ENCODE measurements at regions not wholly inside any gene's neighbourhood (a gene's known extent, or its start where the extent isn't known, plus 50 kb on each side); places are given as distances from the start of the nearest gene placed in this dataset.

DNA sequence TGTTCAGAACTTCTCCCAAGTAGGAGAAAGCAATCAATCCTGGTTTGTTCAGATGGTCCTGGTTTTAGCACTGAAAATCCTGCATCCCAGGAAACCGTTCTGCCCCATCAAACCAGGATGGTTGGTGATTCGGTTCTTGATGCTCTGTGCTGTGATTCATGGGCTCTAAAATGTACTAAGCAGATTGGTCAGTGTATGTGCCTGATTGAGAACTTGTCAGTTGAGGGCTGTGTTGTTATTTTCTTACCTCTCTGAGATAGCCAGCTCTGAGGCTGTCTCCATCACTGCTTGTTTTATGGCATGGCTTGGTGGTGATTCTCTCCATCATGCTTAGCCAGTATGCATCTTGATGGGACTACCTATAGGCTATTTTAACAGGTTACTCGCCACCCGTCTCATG is 246.9 kb upstream of the RBFOX1 start:
- no peak for FAIRE-seq
- no peak overlapping the region for H2AFZ ChIP-seq (ENCODE audit: low read depth, low read length)
- H3K9me1 ChIP-seq (replicated peaks; ENCODE audit: control insufficient read depth, extremely low read depth, insufficient read depth, low read length): no peaks in the 10 kb centered on the region
- DNase-seq (ENCODE audit: low read depth, low spot score): no peak
- H3K4me3 ChIP-seq (replicated peaks in 1 of 3; ENCODE audit: insufficient read depth in 1 of 3, low read depth in 1 of 3, low read length in 3 of 3): no peak overlapping the region
- no TSS peak for BruUV-seq (replicated peaks)
- no peaks in the 10 kb centered on the region for H3K36me3 ChIP-seq (ENCODE audit: control insufficient read depth in 2 of 2, extremely low read depth in 1 of 2, insufficient read depth in 2 of 2, low read length in 2 of 2)
- H3K27ac ChIP-seq (ENCODE audit: insufficient read depth, low read depth, low read length): no peak overlapping the region
- no peaks in the 10 kb centered on the region for H3K27me3 ChIP-seq (ENCODE audit: control insufficient read depth in 2 of 2, insufficient read depth in 2 of 2, low read length in 2 of 2)
- dilution Hi-C loops (cut with MboI; ENCODE audit: extremely low pct_ligation_motif_present, low sequenced_read_pairs): no loop called here
- peaks cover 2% of the 10 kb centered on the region for H3K9me3 ChIP-seq (replicated peaks; ENCODE audit: control insufficient read depth, insufficient read depth, low read length)
- no peak overlapping the region for H3K9ac ChIP-seq (replicated peaks; ENCODE audit: extremely low read depth, insufficient read depth, low read length)
- ChIA-PET CTCF (no interaction called here), POLR2A (no interaction called here)
- no peaks in the 10 kb centered on the region for H3K4me1 ChIP-seq (ENCODE audit: control insufficient read depth, extremely low read depth, insufficient read depth, low read length)
- intact Hi-C loops (cut with micrococcal nuclease): no loop called here
- no peaks in the 10 kb centered on the region for H4K20me1 ChIP-seq (replicated peaks; ENCODE audit: control insufficient read depth, extremely low read depth, insufficient read depth, low read length)
- H3K4me2 ChIP-seq (ENCODE audit: insufficient read depth, low read length): no peak overlapping the region
- TF ChIP-seq GATA2 (IDR thresholded peaks at IDR 0.05; ENCODE audit: insufficient read depth, insufficient read length, low read depth, low read length): no peak
- no peak for TF ChIP-seq JUN (IDR thresholded peaks at IDR 0.05; ENCODE audit: borderline replicate concordance, insufficient read depth, insufficient read length, low read depth)
- no peak for TF ChIP-seq FOS (IDR thresholded peaks at IDR 0.05; ENCODE audit: borderline replicate concordance, insufficient read depth, low read length)
- TF ChIP-seq POLR2AphosphoS5 (IDR thresholded peaks at IDR 0.05; ENCODE audit: insufficient read depth, low read depth, low read length): no peak
- no peak for TF ChIP-seq EZH2 (IDR thresholded peaks at IDR 0.05; ENCODE audit: borderline replicate concordance, low read depth, low read length, severe bottlenecking)
- no peak for TF ChIP-seq MYC (IDR thresholded peaks at IDR 0.05; ENCODE audit: low read depth, low read length)
- TF ChIP-seq, protein P1, sequence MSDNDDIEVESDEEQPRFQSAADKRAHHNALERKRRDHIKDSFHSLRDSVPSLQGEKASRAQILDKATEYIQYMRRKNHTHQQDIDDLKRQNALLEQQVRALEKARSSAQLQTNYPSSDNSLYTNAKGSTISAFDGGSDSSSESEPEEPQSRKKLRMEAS (IDR thresholded peaks at IDR 0.05; ENCODE audit: insufficient read depth, insufficient read length): no peak
- TF ChIP-seq POLR2A (IDR thresholded peaks at IDR 0.05; ENCODE audit: low read depth, low read length): no peak
- TF ChIP-seq, protein P2, sequence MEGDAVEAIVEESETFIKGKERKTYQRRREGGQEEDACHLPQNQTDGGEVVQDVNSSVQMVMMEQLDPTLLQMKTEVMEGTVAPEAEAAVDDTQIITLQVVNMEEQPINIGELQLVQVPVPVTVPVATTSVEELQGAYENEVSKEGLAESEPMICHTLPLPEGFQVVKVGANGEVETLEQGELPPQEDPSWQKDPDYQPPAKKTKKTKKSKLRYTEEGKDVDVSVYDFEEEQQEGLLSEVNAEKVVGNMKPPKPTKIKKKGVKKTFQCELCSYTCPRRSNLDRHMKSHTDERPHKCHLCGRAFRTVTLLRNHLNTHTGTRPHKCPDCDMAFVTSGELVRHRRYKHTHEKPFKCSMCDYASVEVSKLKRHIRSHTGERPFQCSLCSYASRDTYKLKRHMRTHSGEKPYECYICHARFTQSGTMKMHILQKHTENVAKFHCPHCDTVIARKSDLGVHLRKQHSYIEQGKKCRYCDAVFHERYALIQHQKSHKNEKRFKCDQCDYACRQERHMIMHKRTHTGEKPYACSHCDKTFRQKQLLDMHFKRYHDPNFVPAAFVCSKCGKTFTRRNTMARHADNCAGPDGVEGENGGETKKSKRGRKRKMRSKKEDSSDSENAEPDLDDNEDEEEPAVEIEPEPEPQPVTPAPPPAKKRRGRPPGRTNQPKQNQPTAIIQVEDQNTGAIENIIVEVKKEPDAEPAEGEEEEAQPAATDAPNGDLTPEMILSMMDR (IDR thresholded peaks at IDR 0.05; ENCODE audit: extremely low read depth in 1 of 2, insufficient read depth in 1 of 2, low read depth in 1 of 2, low read length in 2 of 2): no peak
- no peaks in the 10 kb centered on the region for H3K79me2 ChIP-seq (ENCODE audit: control insufficient read depth, insufficient read depth, low read length)
